Fibroblast of peridontal ligament (primary cell): ENCODE measurements at regions not wholly inside any gene's neighbourhood (a gene's known extent, or its start where the extent isn't known, plus 50 kb on each side); places are given as distances from the start of the nearest gene placed in this dataset.
"Not testable (repeated sequence)": the region's sequence is repeated elsewhere in the genome, so short reads cannot be mapped to it uniquely, and the experiment has no call there.

Source experiments
- DNase-seq: peaks from one replicate; pipeline ENCODE4 v3.0.0-alpha.2; 2010; ENCODE audit errors: extremely low read depth

DNA sequence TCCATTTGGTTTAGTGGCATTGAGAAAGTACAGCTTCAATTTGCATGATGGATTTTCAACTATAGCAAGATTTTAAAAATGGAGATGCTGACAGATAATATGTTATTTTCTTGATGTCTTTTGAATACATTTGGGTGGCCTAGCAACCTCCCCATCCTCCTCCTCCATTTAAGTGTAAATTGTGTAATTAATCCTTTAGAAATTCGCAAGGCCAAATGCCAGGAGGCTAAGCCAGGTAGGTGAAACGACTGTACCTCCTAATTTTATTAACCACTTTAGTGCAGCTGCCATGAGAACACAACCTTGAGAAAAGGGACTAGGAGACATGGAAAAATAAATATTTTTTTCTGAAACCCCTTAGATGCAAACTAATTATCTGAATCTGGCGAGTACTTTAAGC, 248.8 kb downstream of the MRPS30 start:
- no peak for DNase-seq

DNA sequence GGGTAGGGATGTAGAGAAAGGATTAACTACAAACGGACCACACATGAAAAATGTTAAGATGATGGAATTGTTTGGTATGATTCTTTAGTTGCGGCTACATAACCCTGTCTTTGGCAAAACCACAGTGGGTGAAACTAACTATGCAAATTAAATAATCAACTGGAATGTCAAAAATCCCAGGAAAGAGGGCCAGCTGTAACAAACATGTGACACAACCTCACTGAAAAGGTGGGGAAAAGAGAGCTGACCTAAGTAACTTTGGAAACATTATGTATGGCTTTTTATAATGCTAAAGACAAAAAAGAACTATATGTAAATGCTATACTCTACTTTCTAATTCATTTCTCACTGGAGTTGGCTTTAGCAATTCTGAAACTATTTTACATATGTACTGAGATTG, 252.0 kb downstream of the MRPS30 start:
- DNase-seq: no peak

DNA sequence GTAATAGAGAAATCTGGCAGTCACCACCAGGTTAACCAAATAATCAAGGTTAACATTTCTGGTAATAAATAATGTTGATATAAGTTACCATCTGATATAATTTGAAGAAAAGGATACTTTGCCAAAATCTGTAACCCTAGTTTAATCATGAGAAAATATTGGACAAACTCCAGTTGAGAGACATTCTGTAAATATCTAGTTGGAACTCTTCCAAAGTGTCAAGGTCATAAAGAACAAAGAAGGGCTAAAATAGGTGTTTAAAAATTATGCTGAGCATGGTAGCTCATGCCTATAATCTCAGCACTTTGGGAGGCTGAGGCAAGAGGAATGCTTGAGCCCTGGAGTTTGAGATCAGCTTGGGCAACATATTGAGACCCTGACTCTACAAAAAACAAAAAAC, 253.3 kb downstream of the MRPS30 start:
- no peak for DNase-seq

DNA sequence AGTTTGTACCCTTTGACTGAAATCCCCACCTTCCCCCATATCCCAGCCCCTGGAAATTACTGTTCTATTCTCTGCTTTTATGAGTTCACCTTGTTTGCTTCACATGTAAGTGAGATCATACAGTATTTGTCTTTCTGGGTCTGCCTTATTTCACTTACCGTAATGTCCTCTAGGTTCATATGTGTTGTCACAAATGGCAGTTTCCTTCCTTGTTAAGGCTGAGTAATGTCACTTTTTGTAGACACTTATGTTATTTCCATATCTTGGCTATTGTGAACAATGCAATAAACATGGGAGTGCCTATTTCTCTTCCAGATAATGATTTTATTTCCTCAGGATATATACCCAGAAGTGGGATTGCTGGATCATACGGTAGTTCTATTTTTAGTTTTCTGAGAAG, 272.3 kb downstream of the MRPS30 start:
- DNase-seq: no peak

DNA sequence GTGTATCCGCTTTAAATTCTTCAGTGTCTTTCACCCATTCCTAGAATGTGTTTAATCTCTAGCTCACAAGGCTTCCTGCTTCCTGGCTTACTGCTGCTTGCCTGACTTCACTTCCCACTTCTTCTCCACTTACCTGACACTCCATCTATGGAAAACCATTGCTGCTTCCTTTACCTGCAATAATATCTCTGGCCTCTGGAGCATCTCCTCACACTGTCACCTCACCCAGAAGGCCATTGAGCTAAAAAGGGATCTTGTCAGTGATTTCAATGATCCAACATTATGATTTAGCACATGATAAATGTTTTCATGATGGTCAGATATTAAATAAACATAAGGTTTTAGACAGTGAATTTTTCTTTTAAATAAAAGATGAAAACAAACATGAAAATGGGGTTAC, 281.1 kb downstream of the MRPS30 start:
- no peak for DNase-seq

DNA sequence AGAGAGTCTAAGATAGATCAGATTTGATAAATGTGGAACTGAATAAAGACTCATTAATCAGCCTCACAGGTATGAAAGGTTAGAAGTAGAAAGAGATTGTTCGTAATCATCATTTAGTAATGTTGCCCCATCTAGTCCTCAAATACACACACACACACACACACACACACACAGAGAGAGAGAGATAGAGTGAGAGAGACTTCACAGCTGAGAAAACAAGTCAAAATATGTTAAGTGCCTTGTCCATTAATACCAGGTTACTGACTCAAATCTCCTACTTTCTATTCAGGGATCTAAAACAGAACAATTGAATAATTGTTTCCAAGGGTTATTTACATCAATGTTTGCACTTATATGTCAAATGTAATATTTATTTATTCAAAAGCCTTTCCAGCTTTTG, 284.6 kb downstream of the MRPS30 start:
- no peak for DNase-seq

DNA sequence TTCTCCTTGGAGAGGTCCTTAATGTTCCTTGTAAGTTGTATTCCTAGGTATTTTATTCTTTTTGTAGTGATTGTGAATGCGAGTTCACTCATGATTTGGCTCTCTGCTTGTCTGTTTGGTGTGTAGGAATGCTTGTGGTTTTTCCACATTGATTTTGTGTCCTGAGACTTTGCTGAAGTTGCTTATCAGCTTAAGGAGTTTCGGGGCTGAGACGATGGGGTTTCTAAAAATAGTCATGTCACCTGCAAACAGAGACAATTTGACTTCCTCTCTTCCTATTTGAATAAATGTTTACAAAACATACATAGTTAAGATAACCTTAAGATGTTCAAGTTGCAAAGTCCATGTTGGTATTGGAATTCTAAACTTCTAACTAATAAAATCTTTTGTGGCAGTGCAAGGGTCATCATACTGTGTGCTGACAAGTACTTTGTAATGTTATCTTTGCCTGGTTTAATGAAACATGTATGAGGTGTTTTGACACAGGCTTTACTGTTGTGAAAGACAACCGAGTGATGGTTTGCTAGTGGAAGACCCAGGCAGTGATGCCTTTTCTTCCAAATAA, 286.2 kb downstream of the MRPS30 start:
- DNase-seq: no peak

DNA sequence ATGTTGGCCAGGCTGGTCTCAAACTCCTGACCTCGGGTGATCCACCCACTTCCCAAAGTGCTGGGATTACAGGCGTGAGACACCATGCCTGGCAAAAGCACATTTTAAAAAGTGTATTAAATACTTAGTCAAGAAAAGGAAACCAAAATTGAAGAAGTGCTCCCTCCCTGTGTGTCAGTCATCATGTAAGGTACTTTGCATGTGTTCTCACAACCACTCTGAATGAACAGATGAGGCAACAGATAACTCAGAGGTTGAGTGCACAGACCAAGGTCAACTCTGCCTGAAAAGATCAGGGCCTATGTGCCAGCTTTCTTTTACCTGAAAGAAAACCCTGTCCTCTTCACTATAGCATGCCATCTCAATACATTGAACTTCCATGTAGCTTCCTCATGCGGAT, 289.7 kb downstream of the MRPS30 start:
- no peak for DNase-seq

DNA sequence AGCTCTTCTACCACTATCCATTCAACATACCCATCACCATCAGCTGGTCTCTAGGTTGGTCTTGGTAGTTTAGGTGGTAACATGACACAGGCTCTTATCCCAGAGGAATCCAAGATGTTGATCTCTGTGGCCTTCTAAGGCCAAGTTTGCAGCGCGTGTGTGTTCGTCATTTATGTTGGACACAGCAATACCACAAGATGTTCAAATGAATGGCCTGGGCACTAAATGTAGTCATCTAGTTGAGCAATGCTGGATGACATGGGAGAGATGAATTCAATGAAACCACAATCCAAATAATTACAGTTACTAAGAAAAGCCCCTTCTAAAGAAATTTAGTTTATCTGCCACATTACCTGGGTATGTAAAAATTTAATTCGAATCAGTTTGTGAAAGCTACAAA, 292.4 kb downstream of the MRPS30 start:
- DNase-seq: no peak

DNA sequence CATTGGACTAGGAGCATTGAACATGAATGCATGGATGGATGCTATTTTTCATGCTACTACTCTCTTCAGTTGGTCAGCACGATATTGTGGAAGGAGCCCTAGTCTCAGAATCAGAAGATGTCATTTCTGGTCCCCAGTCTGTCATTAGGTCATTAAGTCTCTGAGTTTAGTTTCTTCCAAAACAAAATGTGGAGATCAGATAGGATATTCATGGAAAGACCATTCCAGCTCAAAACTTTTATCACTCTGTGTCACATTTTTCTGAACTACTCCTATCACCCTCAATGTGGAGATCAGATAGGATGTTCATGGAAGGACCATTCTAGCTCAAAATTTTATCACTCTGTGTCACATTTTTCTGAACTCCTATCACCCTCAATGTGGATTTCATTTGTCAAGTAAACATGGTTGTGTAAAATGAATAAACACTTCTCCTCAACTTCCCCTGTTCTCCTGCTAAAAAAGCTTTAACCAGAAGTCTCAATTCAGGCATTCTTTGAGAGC, 296.8 kb downstream of the MRPS30 start:
- no peak for DNase-seq

DNA sequence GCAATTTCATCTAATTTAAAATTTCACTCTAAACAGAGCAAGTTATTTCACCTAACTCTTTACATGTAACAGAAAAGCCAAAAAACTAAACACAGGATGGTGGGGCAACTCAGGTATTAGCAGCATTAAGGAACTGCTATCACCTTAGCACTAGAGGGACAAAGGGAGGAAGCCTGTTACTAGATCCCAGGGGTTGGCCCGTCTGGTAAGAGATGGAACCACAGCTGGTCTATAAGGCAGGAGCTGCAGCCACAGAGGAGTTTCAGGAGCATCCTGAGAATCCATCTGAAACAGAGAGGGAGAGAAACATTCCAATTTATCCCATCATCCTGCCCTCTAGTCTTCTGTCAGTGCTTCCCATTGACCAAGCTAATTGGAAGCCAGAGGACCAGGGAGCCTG, 300.3 kb downstream of the MRPS30 start:
- no peak for DNase-seq

DNA sequence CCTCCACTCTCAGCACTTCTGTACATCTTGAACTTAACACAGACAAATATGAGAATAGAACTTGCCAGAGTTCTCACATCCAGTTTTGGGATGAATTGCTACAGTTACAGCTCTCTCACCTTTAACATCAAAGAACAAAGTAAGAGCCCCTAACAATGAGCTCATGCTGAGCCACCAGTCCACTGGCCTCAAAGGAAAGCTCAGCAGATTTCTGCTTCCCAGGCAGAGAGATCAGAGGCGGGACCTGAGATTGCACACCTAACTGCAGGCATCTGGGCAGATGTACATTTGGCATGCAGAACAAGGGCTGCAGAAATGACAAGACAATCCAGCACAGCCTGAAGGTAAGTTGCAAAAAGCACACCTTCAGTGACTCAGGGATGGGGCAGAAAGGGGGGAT, 300.9 kb downstream of the MRPS30 start:
- no peak for DNase-seq

DNA sequence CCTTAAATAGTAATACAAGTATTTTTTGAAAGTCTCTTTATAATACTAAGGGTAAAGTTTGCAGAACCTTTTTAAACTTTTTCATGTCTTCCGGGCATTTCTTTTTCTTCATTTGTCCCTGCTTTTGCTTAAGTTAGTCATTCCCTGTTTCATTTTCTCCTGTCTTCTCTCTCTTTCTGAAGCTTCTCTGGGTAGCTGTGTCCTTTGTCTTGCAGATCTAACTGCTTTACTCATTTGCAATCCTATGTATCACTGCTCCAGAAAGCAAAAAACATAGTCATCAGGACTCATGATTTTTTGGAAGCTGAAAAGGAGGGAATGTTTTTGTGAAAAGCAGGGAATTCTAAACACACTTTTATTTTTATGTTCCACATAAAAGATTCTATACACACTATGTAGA, 301.7 kb downstream of the MRPS30 start:
- DNase-seq: no peak

DNA sequence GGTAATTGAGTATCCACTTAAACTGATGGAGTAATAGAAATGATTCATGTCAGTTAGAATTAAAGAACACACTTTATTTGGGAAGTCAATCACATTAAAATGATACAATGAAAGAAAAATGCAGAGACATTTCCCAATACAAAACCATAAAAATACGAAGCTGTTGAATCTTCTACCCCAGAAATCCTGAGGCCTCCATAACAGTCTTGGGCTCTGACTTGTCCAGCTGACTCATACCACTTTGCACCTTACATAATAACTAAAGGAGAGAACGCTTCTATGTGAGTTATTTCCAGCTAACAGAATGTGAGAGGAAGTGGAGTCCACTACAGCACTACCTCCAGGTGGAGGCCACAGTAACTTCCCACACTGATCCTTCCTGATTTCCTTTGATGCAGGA, 305.0 kb downstream of the MRPS30 start:
- DNase-seq: no peak

DNA sequence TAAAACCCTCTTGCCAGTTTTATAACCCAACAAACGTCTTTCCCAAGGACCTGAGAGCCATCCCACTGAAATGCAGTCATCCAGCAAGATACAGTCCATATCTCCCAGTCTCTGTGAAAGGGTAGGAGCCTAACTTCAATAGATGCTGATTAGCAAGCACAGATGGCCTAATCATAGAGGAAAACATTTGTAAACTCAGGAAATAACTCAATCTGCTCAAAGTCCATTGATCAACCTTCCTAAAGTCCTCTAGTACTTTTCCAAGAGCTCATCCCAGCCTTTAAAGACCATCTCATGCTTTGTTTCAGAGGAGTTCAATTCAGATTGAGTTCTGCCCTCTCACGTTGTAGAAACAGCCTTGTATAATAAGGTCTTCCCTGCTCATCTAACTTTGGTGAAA, 324.2 kb downstream of the MRPS30 start:
- no peak for DNase-seq

DNA sequence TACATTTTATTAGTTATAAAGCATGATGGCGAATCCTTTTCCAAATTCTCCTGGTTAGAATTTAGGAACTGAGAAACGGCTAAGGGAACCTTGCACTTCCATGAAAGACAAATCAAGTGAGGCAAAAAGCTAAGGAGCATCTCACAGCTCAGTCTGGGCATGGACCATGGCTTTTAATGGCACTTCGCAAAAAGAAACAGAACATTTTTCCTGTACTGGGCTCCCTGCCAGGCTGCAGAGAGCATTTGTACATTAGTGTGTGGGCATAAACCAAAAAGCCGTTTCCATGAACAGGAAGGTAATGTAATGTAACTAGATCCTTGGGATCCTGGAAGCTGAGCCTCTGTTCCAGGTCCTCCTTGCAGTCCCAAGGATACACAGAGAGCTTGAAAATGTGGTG, 354.2 kb downstream of the MRPS30 start:
- DNase-seq: no peak

DNA sequence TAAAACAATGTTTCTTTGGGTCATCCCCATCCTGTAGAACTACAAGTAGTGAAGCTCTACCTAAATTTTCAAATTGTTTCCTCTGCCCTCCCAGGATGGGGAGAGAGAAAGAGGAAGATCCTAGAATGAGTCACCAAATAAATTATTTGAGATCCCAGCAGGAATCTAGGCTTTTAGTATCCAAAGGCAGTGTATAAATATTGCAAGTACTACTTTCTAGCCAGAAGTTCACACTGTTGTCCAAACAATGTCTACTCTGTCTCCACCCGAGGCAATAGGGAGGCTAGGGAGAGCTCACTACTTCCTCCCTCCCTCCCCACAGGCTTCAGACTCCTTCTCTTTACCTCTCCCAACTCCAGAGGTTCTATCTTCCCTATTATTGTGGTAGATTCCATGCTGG, 362.8 kb downstream of the MRPS30 start:
- no peak for DNase-seq

DNA sequence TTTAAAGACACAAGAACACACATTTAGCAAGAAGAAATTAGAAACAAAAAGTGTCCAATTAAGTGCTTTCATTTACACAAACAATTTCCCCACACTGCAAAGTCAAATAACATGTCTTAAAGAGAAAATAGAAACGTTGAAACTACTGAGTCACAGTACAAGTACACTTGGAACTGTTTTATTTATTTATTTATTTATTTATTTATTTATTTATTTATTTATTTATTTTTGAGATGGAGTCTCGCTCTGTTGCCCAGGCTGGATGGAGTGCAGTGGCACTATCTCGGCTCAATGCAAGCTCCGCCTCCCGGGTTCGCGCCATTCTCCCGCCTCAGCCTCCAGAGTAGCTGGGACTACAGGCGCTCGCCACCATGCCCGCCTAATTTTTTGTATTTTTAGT, 363.9 kb downstream of the MRPS30 start:
- not testable (repeated sequence) for DNase-seq

DNA sequence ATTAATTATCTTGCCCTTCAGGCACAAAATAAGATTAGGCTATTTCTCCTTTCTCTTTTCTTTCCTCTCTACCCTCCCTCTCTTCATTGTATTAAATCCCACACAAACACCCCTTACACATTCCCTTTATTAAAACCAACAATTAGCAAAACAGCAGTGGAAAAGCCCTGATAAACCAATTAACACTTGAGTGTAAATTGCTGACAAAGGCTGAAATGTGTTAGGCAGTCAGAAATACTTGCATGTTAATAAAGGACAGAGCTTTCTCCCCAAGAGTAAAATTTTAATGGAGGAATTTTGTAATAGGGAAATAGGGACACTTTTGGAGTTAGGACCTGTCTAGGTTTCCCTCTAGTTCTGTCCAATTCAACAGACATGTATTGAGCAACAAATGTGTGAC, 370.9 kb downstream of the MRPS30 start:
- DNase-seq: no peak

DNA sequence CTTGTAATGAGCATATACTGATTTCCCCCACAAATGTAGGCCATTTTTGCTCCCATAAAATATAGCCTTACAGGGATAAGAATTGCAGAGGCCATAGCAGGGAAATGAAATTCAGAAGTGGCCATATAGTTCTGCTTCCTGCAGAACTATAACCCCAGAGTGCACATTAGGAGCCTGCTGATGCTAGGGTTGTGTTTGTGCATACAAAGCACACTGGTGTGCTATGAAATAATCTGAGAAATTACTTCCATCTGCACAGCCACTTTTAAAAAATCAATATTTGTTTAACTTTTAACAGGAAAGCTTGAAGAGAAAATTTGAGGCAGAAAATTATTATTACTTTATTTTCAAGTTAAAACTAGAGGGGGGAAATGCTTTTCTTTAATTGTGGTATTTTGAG, 380.3 kb downstream of the MRPS30 start:
- no peak for DNase-seq

DNA sequence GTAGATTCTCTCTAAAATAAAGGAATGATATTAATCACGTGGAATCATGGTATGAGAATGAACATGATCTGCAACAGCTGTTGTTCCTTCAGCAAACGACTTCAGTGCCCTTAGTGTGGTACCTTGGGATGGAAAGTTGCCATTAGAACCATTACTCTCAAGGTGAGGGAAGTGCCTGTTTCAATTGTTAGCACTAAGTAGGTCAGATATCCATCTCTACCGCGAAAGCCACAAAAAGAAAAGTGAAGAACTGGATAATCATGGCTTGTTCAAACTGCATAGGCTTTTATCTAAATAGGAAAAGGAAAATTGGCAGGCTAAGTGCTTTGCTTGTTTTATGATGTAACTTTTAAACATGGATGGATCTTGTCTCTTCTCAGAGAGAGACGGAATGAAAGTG, 380.7 kb downstream of the MRPS30 start:
- DNase-seq: no peak

DNA sequence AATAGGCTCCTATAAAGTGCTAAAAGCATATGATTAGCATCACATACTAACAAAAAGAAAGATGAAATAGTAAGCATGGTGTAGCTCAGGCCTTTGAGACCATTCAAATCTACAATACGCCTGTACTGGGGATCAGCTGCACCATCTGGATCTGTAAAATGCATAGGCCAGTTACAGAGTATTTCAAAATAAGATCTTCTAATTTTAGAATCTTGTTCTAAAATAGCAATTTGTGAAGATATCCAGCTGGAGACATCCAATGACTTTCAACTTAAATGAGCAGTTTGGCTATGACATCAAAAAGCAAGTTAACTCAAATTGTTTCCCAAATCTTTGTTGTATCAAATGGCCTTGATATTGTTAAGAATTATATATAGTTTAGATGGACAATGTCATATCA, 386.3 kb downstream of the MRPS30 start:
- no peak for DNase-seq
